ENCODE measurements at regions not wholly inside any gene's neighbourhood (a gene's known extent, or its start where the extent isn't known, plus 50 kb on each side); places are given as distances from the start of the nearest gene placed in this dataset.
"Not testable (repeated sequence)": the region's sequence is repeated elsewhere in the genome, so short reads cannot be mapped to it uniquely, and the experiment has no call there.

GRCh38 chr18:63057707-63058106, 261.9 kb downstream of the BCL2 start:
- ATAC-seq: no peak
- no peak for TF ChIP-seq ZNF70 (CRISPR knock-in tag; IDR thresholded peaks at IDR 0.05)
- no peak for TF ChIP-seq TOX (CRISPR knock-in tag; IDR thresholded peaks at IDR 0.05; ENCODE audit: borderline replicate concordance)
- no peak for TF ChIP-seq ARNTL (CRISPR knock-in tag; IDR thresholded peaks at IDR 0.05; ENCODE audit: borderline replicate concordance, low read depth)
- TF ChIP-seq, protein P1, sequence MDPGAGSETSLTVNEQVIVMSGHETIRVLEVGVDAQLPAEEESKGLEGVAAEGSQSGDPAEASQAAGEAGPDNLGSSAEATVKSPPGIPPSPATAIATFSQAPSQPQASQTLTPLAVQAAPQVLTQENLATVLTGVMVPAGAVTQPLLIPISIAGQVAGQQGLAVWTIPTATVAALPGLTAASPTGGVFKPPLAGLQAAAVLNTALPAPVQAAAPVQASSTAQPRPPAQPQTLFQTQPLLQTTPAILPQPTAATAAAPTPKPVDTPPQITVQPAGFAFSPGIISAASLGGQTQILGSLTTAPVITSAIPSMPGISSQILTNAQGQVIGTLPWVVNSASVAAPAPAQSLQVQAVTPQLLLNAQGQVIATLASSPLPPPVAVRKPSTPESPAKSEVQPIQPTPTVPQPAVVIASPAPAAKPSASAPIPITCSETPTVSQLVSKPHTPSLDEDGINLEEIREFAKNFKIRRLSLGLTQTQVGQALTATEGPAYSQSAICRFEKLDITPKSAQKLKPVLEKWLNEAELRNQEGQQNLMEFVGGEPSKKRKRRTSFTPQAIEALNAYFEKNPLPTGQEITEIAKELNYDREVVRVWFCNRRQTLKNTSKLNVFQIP (CRISPR knock-in tag; IDR thresholded peaks at IDR 0.05; ENCODE audit: borderline replicate concordance, low read depth): no peak
- TF ChIP-seq OSR1 (CRISPR knock-in tag; IDR thresholded peaks at IDR 0.05): no peak
- TF ChIP-seq BACH2 (CRISPR knock-in tag; IDR thresholded peaks at IDR 0.05; ENCODE audit: borderline replicate concordance): no peak
- TF ChIP-seq CSRNP3 (CRISPR knock-in tag; IDR thresholded peaks at IDR 0.05): no peak
- no peak for TF ChIP-seq TSHZ2 (CRISPR knock-in tag; IDR thresholded peaks at IDR 0.05)
- TF ChIP-seq CREB5 (CRISPR knock-in tag; IDR thresholded peaks at IDR 0.05; ENCODE audit: low read depth): no peak
- TF ChIP-seq ISL1 (CRISPR knock-in tag; IDR thresholded peaks at IDR 0.05): no peak
- no peak for TF ChIP-seq PPARA (CRISPR knock-in tag; IDR thresholded peaks at IDR 0.05; ENCODE audit: borderline replicate concordance)
- TF ChIP-seq PATZ1 (CRISPR knock-in tag; IDR thresholded peaks at IDR 0.05; ENCODE audit: borderline replicate concordance): no peak

DNA sequence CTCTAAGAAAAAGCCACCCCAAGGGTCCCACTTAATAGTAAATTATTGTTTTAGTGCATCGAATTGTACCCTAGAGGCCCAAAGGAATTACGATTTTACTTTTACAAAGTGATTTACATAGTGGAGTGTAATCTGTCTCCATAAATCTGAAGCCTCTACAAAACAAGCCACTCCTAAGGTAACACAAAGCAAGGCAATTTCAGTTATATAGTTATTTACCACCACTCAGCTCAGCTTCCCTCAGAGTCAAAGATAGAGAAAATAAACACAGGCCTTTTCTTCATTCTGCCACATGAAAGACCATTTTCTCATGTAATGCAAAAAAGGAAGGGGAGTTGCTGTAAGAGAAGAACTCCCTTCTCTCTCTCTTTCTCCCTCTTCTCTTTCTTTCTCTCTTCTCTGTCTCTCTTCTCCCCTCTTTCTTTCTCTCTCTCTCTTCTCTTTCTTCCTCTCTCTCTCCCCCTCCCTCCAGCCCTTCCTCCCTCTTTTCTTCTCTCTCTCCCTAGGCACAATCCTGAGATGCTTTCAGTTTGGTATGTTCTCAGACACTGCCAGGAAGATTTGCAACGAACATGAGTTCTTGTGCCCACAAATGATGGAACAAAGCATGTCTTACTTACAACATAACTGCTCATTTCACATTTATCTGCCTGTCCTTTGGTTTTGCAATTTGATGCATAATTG, 264.5 kb downstream of the BCL2 start:
- TF ChIP-seq ZNF8 (CRISPR knock-in tag; IDR thresholded peaks at IDR 0.05): no peak

DNA sequence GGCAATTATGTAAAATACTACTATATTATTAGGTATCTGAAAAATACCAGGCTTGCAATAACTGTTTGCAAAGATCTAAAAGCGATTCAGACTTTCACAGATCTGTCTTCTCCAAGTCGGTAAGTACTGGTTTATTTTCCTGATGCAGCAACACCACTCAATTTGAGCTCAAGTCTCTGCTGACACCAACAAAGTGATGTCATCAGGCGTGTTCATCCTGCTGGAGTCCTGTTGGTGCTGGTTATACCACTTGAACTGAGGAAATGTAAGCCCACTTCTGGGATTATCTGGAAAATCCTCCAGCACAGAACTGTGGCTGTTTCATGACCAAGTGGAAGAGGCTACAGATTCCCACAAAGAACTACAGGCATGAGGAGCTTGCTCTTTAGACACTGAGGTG, 267.6 kb downstream of the BCL2 start:
- TF ChIP-seq CSDC2 (CRISPR knock-in tag; IDR thresholded peaks at IDR 0.05): no peak
- no peak for TF ChIP-seq ZC3H10 (CRISPR knock-in tag; IDR thresholded peaks at IDR 0.05)
- no peak for TF ChIP-seq PPARA (CRISPR knock-in tag; IDR thresholded peaks at IDR 0.05; ENCODE audit: borderline replicate concordance)
- TF ChIP-seq TSHZ2 (CRISPR knock-in tag; IDR thresholded peaks at IDR 0.05): no peak
- no peak for TF ChIP-seq SNAI2 (CRISPR knock-in tag; IDR thresholded peaks at IDR 0.05)
- TF ChIP-seq CREB5 (CRISPR knock-in tag; IDR thresholded peaks at IDR 0.05; ENCODE audit: low read depth): no peak
- no peak for TF ChIP-seq ZNF70 (CRISPR knock-in tag; IDR thresholded peaks at IDR 0.05)
- no peak for TF ChIP-seq ZFP3 (CRISPR knock-in tag; IDR thresholded peaks at IDR 0.05)
- TF ChIP-seq OSR1 (CRISPR knock-in tag; IDR thresholded peaks at IDR 0.05): no peak
- no peak for TF ChIP-seq ZNF565 (CRISPR knock-in tag; conservative IDR thresholded peaks at IDR 0.05; ENCODE audit: low read depth)
- no peak for ATAC-seq

More for the DNA sequence above, 264.5 kb downstream of the BCL2 start:
- ATAC-seq: no peak

DNA sequence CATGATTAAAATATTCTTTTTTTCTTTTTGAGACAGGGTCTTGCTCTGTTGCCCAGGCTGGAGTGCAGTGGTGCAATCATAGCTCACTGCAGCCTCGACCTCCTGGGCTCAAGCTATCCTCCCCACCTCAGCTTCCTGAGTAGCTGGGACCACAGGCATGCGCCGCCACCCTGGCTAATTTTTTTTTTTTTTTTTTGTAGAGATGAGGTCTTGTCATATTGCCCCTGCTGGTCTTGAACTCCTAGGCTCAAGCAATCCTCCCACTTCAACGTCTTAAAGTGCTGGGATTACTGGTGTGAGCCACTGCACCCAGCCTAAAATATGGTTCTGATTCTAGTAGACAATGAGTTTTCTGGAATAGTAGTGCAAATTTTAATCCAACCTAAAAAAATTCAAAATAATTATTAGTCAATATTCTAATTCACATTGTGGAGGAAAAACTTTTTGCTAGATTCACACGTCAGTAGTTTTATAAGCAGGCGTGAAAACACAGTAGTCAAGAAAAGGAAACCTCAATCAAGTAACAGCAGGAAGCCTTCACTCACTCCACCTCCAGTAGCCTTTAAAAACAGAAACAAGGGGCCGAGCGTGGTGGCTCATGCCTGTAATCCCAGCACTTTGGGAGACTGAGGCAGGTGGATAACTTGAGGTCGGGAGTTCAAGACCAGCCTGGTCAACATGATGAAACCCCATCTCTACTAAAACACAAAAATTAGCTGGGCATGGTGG, 268.7 kb downstream of the BCL2 start:
- ATAC-seq: not testable (repeated sequence)

Data from SK-N-SH treated with all-trans-retinoic acid at 6 μM for 48 hours (cell line).